HG03025 (cell line): ENCODE measurements at regions not wholly inside any gene's neighbourhood (a gene's known extent, or its start where the extent isn't known, plus 50 kb on each side); places are given as distances from the start of the nearest gene placed in this dataset.
"Not testable (repeated sequence)": the region's sequence is repeated elsewhere in the genome, so short reads cannot be mapped to it uniquely, and the experiment has no call there.

Source experiments
- ATAC-seq: cut with Tn5 transposase; IDR thresholded peaks from one replicate; pipeline ENCODE4 v1.9.1; 2021; ENCODE audit warnings: mild to moderate bottlenecking, moderate library complexity; ENCODE audit not compliant: unreplicated experiment, low FRiP score

- ATAC-seq: no peak
These were observed 147.2 kb upstream of the EPB41L4A start for GRCh38 chr5:112566251-112566650.

GRCh38 chr5:112569596-112569995, 150.5 kb upstream of the EPB41L4A start:
- no peak for ATAC-seq

- ATAC-seq: no peak
These were observed 151.8 kb upstream of the EPB41L4A start for GRCh38 chr5:112570708-112571444.

- no peak for ATAC-seq
These were observed 154.4 kb upstream of the EPB41L4A start for GRCh38 chr5:112573441-112573840.

- no peak for ATAC-seq
These were observed 155.5 kb upstream of the EPB41L4A start for GRCh38 chr5:112574536-112574935.

- ATAC-seq: no peak
These were observed 157.3 kb upstream of the EPB41L4A start for GRCh38 chr5:112576298-112576925.

- no peak for ATAC-seq
These were observed 158.0 kb upstream of the APC start for GRCh38 chr5:112579599-112580170.

GRCh38 chr5:112581811-112582320, 155.8 kb upstream of the APC start:
- no peak for ATAC-seq

GRCh38 chr5:112583166-112583565, 154.5 kb upstream of the APC start:
- no peak for ATAC-seq

GRCh38 chr5:112584781-112585180, 152.9 kb upstream of the APC start:
- ATAC-seq: no peak

- ATAC-seq: no peak
These were observed 151.1 kb upstream of the APC start for GRCh38 chr5:112586596-112587062.

- ATAC-seq: not testable (repeated sequence)
These were observed 146.8 kb upstream of the APC start for GRCh38 chr5:112590858-112591257.

GRCh38 chr5:112594095-112594850, 143.4 kb upstream of the APC start:
- ATAC-seq: no peak

- no peak for ATAC-seq
These were observed 142.7 kb upstream of the APC start for GRCh38 chr5:112594941-112595340.

- no peak for ATAC-seq
These were observed 139.9 kb upstream of the APC start for GRCh38 chr5:112597831-112598230.

GRCh38 chr5:112600510-112600909, 137.2 kb upstream of the APC start:
- not testable (repeated sequence) for ATAC-seq

GRCh38 chr5:112604732-112605630, 132.7 kb upstream of the APC start:
- ATAC-seq: peak; percentile 75

GRCh38 chr5:112608975-112609374, 128.7 kb upstream of the APC start:
- no peak for ATAC-seq

- no peak for ATAC-seq
These were observed 125.0 kb upstream of the APC start for GRCh38 chr5:112612663-112613062.

GRCh38 chr5:112614285-112614684, 123.4 kb upstream of the APC start:
- ATAC-seq: no peak
